ENCODE measurements at regions not wholly inside any gene's neighbourhood (a gene's known extent, or its start where the extent isn't known, plus 50 kb on each side); places are given as distances from the start of the nearest gene placed in this dataset.

GRCh38 chr3:22894865-22895264, 308.3 kb upstream of the UBE2E2 start:
- TF ChIP-seq CTCF (IDR thresholded peaks at IDR 0.05), result no peak
- TF ChIP-seq USF1 (CRISPR knock-in tag; IDR thresholded peaks at IDR 0.05), result no peak
- no peak for TF ChIP-seq IRF1 (CRISPR knock-in tag; IDR thresholded peaks at IDR 0.05)
- TF ChIP-seq CBFB (CRISPR knock-in tag; IDR thresholded peaks at IDR 0.05; ENCODE audit: low read depth), result no peak
- no peak for TF ChIP-seq NR2C2 (CRISPR knock-in tag; IDR thresholded peaks at IDR 0.05)
- no peak for TF ChIP-seq GTF2I (CRISPR knock-in tag; conservative IDR thresholded peaks at IDR 0.05)
- no peak for TF ChIP-seq CREB1 (CRISPR knock-in tag; IDR thresholded peaks at IDR 0.05)
- no peak for TF ChIP-seq GABPB1 (CRISPR knock-in tag; IDR thresholded peaks at IDR 0.05)
- no peak for TF ChIP-seq KAT7 (CRISPR knock-in tag; IDR thresholded peaks at IDR 0.05; ENCODE audit: borderline replicate concordance)
- TF ChIP-seq SP1 (CRISPR knock-in tag; conservative IDR thresholded peaks at IDR 0.05), result no peak
- TF ChIP-seq HMGXB4 (CRISPR knock-in tag; IDR thresholded peaks at IDR 0.05), result no peak
- TF ChIP-seq ELF4 (CRISPR knock-in tag; IDR thresholded peaks at IDR 0.05; ENCODE audit: low read depth), result no peak
- no peak for TF ChIP-seq JUN (CRISPR knock-in tag; IDR thresholded peaks at IDR 0.05)
- TF ChIP-seq EMX1 (CRISPR knock-in tag; IDR thresholded peaks at IDR 0.05), result no peak

Measured in WTC11 (cell line).